CD4-positive, alpha-beta T cell (primary cell): ENCODE measurements at regions not wholly inside any gene's neighbourhood (a gene's known extent, or its start where the extent isn't known, plus 50 kb on each side); places are given as distances from the start of the nearest gene placed in this dataset.

ENCODE experiments used
- ATAC-seq: fragments of 200-7000 bp; cut with Tn5 transposase; one replicate; pipeline ENCODE4 v1.10.0; 2022; ENCODE audit warnings: mild to moderate bottlenecking; ENCODE audit not compliant: poor library complexity
- CTCF ChIA-PET: fragments of 350-600 bp; sonication (Branson Sonifier 250); formaldehyde crosslinking; loops from one replicate; lab custom pipeline; 2021; ENCODE audit warnings: antibody characterized with exemption, inconsistent platforms; lab: Charles Lee
- POLR2A ChIA-PET: fragments of 350-600 bp; sonication (Branson Sonifier 250); formaldehyde crosslinking; loops from one replicate; lab custom pipeline; 2021; ENCODE audit warnings: antibody characterized with exemption, inconsistent platforms; lab: Charles Lee
- DNase-seq, 14 experiments: peaks; one replicate each; pipeline ENCODE4 v3.0.0-alpha.2; 2013 to 2020; ENCODE audit warnings: mixed read lengths in 2 of 14
- H3K27ac ChIP-seq, 2 donors: one replicate each; pipeline versions ENCODE4 v1.5.1 to v1.7.0; 2013; ENCODE audit warnings: low read length in 2 of 2, low read depth in 1 of 2, mild to moderate bottlenecking in 1 of 2
- H3K27me3 ChIP-seq, 2 experiments: 1 replicate in 1 of 2; 2 replicates in 1 of 2; pipeline versions ENCODE4 v1.6.1 to v1.7.0; 2013; ENCODE audit warnings: low read length in 2 of 2, control low read depth in 1 of 2, mild to moderate bottlenecking in 1 of 2, moderate library complexity in 1 of 2; ENCODE audit not compliant: insufficient read depth in 2 of 2, control insufficient read depth in 1 of 2
- H3K36me3 ChIP-seq: one replicate; pipeline ENCODE4 v1.6.1; 2013; ENCODE audit warnings: low read length, control low read depth; ENCODE audit not compliant: insufficient read depth
- H3K4me1 ChIP-seq: one replicate; pipeline ENCODE4 v1.6.1; 2013; ENCODE audit warnings: low read length, control low read depth; ENCODE audit not compliant: insufficient read depth
- H3K4me3 ChIP-seq: one replicate; pipeline ENCODE4 v1.5.1; 2013; ENCODE audit warnings: mild to moderate bottlenecking, low read length, moderate library complexity
- H3K9me3 ChIP-seq, 2 experiments: 1 replicate in 1 of 2; 2 replicates in 1 of 2; pipeline versions ENCODE4 v1.6.1 to v1.7.0; 2013; ENCODE audit warnings: low read length in 2 of 2, mild to moderate bottlenecking in 2 of 2, control low read depth in 1 of 2, moderate library complexity in 1 of 2; ENCODE audit not compliant: control insufficient read depth in 1 of 2, insufficient read depth in 1 of 2
- H3K27ac Mint-ChIP-seq: one replicate; pipeline ENCODE4 v1.8.0; 2020; ENCODE audit warnings: mixed read lengths
- H3K27me3 Mint-ChIP-seq: one replicate; pipeline ENCODE4 v1.8.0; 2021; ENCODE audit warnings: mixed read lengths
- H3K36me3 Mint-ChIP-seq: one replicate; pipeline ENCODE4 v1.8.0; 2021; ENCODE audit warnings: low read depth, mixed read lengths
- H3K4me1 Mint-ChIP-seq: one replicate; pipeline ENCODE4 v1.8.0; 2021; ENCODE audit warnings: low read depth, mixed read lengths
- H3K4me3 Mint-ChIP-seq: one replicate; pipeline ENCODE4 v1.8.0; 2020; ENCODE audit warnings: mild to moderate bottlenecking, mixed read lengths
- H3K9me3 Mint-ChIP-seq: one replicate; pipeline ENCODE4 v1.8.0; 2020; ENCODE audit warnings: mixed read lengths
- intact Hi-C, 2 experiments: fragments of 100-400 bp; cut with DNase I in 1 of 2; cut with micrococcal nuclease in 1 of 2; formaldehyde crosslinking; loops; one replicate each; pipeline versions ENCODE4 v1.15.1 to v1.9.0; 2023 to 2025; cut with DNase I, micrococcal nuclease
- TF ChIP-seq, protein P1 (sequence below): fragments of 200-600 bp; IDR thresholded peaks from one replicate; pipeline ENCODE4 v1.8.0; 2022; ENCODE audit warnings: antibody characterized with exemption, mild to moderate bottlenecking

DNA sequence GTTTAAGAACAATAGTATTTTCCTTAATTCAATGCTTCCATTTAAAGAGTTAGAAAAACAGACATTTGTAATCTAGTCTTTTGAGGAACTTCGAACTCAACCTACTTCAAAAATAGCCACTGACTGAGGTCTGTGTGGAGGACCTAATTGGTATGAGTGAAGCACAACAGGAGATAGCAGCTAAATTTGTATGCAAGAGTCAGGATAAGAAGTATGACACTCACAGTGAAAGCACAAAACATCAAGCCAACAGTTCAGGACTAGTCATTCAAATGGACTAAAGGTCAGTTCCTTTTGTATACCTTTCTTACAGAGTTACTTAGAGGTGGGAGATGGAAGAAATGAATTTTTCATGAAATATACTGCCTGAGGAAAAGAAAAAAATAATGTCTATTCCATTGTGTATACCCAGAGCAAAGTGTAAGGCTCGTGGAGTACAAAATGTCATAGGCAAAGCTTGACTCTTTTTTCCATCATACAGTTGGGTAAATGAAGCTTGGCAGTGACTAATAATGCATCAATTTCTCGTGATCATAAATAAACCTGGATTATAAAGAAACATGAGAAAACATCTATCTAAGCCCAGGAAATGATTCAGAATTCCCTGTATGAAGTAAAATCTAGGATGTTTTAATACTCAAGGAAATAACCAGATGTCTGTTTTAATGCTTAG, 1005.2 kb upstream of the CADM2 start:
- no peak for ATAC-seq
- Histone ChIP-seq H3K9me3 (peaks cover 0 to 4% of the 10 kb centered on the region in 2 experiments), H3K36me3 (no peaks in the 10 kb centered on the region), H3K27ac (no peak overlapping the region), H3K4me1 (no peaks in the 10 kb centered on the region), H3K27me3 (no peaks in the 10 kb centered on the region), H3K4me3 (no peak overlapping the region)
- intact Hi-C loops: no loop called here
- Mint-ChIP-seq H3K4me1 (no peaks in the 10 kb centered on the region), H3K27ac (no peak overlapping the region), H3K9me3 (no peaks in the 10 kb centered on the region), H3K36me3 (no peaks in the 10 kb centered on the region), H3K27me3 (no peaks in the 10 kb centered on the region), H3K4me3 (no peak overlapping the region)
- ChIA-PET CTCF (no interaction called here), POLR2A (no interaction called here)
- TF ChIP-seq, protein P1, sequence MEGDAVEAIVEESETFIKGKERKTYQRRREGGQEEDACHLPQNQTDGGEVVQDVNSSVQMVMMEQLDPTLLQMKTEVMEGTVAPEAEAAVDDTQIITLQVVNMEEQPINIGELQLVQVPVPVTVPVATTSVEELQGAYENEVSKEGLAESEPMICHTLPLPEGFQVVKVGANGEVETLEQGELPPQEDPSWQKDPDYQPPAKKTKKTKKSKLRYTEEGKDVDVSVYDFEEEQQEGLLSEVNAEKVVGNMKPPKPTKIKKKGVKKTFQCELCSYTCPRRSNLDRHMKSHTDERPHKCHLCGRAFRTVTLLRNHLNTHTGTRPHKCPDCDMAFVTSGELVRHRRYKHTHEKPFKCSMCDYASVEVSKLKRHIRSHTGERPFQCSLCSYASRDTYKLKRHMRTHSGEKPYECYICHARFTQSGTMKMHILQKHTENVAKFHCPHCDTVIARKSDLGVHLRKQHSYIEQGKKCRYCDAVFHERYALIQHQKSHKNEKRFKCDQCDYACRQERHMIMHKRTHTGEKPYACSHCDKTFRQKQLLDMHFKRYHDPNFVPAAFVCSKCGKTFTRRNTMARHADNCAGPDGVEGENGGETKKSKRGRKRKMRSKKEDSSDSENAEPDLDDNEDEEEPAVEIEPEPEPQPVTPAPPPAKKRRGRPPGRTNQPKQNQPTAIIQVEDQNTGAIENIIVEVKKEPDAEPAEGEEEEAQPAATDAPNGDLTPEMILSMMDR: no peak
- no peak for DNase-seq

DNA sequence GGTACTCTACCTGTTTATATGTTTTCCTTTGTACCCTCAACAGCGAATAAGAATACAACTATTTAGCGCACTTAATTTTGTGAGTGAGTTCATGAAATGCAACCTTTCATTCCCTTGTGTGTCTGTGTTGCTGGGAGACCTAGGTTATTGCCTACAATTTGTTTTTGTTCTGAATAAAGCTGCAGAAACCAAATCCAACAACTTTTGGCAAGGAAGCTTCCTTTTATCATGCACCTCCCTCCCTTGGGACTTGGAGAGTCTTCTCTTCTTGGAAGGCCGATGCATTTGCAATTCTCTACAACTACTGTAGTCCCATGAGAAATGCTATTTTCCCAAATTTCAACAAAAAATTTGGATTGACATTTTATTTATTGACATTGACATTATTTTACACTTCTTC, 1002.4 kb upstream of the CADM2 start:
- ATAC-seq: no peak
- POLR2A ChIA-PET: no interaction called here

DNA sequence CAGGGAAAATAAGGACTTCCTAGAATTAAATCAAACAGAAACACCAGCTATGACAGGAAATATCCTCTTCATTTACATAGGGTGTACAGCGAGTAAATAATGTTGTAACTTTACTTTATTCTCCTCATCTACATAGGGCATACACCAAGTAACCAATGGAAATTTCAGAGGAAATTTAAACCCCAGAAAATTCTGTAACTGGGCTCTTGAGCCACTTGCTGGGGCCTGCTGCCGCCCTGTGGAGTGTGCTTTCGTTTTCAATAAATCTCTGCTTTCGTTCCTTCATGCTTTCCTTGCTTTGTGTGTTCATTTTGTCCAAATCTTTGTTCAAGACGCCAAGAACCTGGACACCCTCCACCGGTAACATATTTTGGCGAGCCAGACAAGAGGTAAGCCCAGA, 990.4 kb upstream of the CADM2 start:
- H3K36me3 ChIP-seq: no peaks in the 10 kb centered on the region
- intact Hi-C loops: no loop called here
- Mint-ChIP-seq H3K4me1 (no peaks in the 10 kb centered on the region), H3K27me3 (no peaks in the 10 kb centered on the region), H3K4me3 (no peak overlapping the region), H3K36me3 (no peaks in the 10 kb centered on the region), H3K9me3 (peaks cover 19% of the 10 kb centered on the region), H3K27ac (no peak overlapping the region)
- H3K4me3 ChIP-seq: no peak overlapping the region
- no peaks in the 10 kb centered on the region for H3K4me1 ChIP-seq
- H3K9me3 ChIP-seq: peaks cover 3 to 4% of the 10 kb centered on the region in 2 experiments
- TF ChIP-seq, protein P1: no peak
- ChIA-PET CTCF (no interaction called here), POLR2A (no interaction called here)
- DNase-seq (no peak), ATAC-seq (no peak)
- H3K27ac ChIP-seq: no peak overlapping the region
- H3K27me3 ChIP-seq: no peaks in the 10 kb centered on the region

More for the DNA sequence above, 1002.4 kb upstream of the CADM2 start:
- CTCF ChIA-PET: no interaction called here
- Mint-ChIP-seq H3K27ac (no peak overlapping the region), H3K4me1 (no peaks in the 10 kb centered on the region), H3K9me3 (peaks cover 5% of the 10 kb centered on the region), H3K36me3 (no peaks in the 10 kb centered on the region), H3K4me3 (no peak overlapping the region), H3K27me3 (no peaks in the 10 kb centered on the region)
- Histone ChIP-seq H3K27ac (no peak overlapping the region), H3K27me3 (no peaks in the 10 kb centered on the region), H3K36me3 (no peaks in the 10 kb centered on the region), H3K4me1 (no peaks in the 10 kb centered on the region), H3K4me3 (no peak overlapping the region), H3K9me3 (no peaks in the 10 kb centered on the region)
- no peak for DNase-seq
- TF ChIP-seq, protein P1: no peak
- intact Hi-C loops: no loop called here
